HG03139 (cell line): ENCODE measurements at regions not wholly inside any gene's neighbourhood (a gene's known extent, or its start where the extent isn't known, plus 50 kb on each side); places are given as distances from the start of the nearest gene placed in this dataset.

Experiments
- ATAC-seq: cut with Tn5 transposase; IDR thresholded peaks from one replicate; pipeline ENCODE4 v1.9.1; 2021; ENCODE audit not compliant: unreplicated experiment

DNA sequence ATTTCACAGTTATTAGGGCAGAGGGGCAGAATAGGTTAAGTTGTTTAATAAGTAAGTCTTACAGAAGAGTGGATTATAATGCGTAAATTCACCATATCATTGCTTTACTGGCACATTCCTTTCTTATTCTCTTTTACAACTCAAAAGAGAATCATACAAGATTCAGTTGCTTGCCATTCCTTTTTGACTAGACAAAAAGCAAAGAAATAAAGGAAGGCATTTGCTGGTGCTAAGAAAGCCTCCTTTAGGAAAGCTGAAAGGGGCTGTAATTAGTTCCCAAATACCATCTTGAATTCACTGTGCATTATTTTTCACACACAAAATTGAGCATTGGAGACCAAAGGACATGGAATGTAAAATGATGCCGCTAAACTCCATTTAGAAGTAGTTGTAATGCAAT, 499.3 kb downstream of the NXPH1 start:
- ATAC-seq = no peak

DNA sequence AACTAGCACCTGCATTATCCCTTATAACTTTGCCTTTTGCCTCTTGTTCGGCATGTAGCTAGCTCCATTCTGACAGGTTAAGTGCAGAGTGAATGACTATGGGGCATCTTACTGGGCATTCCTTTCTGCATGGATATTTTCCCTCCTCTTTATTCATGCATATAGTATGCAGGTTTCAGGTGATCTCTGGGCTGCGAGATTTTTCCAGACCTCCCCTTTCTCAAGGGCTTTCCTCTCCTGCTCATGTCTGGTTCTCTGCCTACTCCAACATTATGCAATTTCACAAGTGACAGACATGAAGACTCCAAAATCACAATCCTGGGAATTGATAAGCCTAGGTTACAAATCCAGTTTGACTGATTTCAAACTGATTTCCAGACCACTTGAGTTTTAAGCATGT, 503.8 kb downstream of the NXPH1 start:
- ATAC-seq = no peak

DNA sequence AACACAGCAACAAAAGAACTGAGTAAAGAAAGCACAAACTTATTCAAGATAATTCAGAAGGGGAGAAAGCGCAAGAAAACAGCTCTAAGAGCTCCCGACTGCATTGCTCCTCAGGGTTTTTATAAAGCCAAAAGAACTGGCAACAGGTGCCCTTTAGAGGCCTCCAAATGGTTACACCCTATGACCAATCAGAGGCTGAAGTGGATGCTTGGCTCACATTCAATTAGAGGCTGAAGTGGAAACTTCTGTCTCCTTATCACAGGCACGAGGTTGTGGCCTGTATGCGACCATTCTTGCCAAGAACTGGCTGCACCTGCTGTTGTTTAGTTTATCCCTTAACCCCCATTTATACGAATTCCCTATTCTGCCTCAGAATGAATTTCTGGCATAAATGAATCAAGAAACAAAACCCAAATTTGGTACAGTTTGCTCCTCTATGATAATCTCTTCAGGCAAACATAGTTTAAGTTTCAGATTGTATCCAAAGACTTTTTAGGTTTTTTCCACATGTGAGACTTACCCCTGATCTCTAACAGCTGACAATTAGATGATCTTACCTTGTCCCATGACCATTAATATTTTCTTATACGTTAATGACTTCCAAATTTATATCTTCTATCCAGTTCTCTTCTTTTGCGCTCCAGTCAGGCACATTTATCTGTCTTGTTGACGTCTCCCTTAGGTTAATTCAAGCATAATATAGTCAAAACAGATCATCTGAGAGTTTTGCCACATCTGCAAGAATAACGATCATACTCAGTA, 504.8 kb downstream of the NXPH1 start:
- ATAC-seq = no peak

- ATAC-seq = no peak
Observed at GRCh38 chr7:8939446-8939845, 506.0 kb downstream of the NXPH1 start.

GRCh38 chr7:8963722-8964121, 530.3 kb downstream of the NXPH1 start:
- ATAC-seq = no peak

GRCh38 chr7:8965177-8965576, 531.8 kb downstream of the NXPH1 start:
- ATAC-seq = no peak

- ATAC-seq = no peak
Observed at GRCh38 chr7:8973601-8974000, 540.2 kb downstream of the NXPH1 start.

GRCh38 chr7:8975681-8976080, 542.3 kb downstream of the NXPH1 start:
- ATAC-seq = no peak

GRCh38 chr7:8982338-8982992, 549.1 kb downstream of the NXPH1 start:
- no peak for ATAC-seq

DNA sequence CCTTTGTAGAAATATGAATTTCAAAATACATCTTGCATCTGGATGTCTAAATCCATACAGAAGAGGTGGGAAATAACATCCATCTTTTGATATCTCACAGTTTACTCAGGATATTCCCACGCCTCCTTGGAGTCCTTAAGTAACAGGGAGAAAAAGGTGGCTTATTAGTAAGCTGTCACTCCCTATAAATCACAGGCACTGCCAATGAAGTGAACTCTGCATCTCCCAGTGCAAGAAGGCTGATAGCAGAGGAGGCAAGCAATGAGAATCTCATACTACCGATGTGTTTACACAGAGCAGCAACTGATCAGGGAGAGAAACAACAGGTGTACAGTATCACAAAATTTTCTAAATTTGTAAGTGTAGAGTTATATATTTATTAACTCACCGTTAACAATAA, 551.8 kb downstream of the NXPH1 start:
- no peak for ATAC-seq

DNA sequence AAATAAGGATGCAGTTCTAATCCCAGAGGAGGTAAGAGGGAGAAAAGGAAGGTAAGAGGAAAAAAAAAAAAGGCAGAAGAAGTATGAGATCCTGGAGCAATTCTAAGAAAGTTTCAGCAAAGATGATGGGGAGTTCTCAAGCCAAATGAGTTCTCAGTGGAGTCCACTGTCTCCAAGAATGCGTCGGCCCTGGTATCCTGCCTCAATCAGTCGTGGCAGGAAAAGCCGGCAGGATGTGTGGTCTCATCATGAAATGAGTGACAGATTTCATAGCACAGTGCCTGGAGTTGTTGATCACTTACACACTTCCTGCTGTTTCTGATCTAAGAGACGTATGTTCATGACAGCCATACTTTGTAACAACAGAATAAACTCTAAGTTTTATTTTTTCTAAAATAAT, 554.9 kb downstream of the NXPH1 start:
- no peak for ATAC-seq

- ATAC-seq = no peak
Observed at GRCh38 chr7:8991159-8991558, 557.8 kb downstream of the NXPH1 start.

DNA sequence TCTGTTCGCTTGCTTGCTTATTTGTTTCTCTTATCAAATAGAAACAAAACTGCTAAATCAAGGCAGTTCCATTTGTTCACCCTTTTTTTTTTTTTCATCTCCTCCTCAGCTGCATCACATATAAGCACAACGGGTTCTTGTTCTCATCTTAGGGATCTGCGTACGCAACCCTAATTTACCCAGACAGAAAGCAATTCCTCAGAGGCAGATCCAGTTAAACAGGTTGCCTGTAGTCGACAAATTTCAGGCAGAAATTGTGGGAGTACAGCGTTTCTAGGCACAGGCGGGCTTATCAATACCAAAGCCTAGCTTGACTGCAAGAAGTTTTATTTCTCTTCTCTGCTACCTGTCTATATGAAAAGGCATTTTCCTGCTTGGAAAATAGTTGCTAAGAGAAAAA, 565.4 kb downstream of the NXPH1 start:
- no peak for ATAC-seq

GRCh38 chr7:9013940-9014339, 580.5 kb downstream of the NXPH1 start:
- no peak for ATAC-seq

DNA sequence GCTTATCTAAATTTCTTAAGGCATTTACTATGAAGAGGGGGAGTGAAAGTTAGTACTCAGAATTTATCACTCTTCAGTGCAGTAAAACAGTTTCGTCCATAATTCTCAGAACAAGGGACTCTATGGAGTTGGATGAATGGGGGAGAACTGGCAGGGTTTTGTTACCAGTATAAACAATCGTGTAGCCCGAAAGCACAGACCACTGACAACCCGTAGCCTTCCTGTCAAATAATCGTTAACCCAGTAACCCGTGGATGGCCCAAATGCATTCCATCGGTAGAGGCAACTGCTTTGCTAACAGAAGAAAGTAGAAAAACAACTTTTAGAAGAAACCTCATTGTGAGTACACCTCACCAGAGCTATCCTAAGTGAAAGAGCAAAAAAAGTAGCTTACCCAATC, 583.9 kb downstream of the NXPH1 start:
- no peak for ATAC-seq

DNA sequence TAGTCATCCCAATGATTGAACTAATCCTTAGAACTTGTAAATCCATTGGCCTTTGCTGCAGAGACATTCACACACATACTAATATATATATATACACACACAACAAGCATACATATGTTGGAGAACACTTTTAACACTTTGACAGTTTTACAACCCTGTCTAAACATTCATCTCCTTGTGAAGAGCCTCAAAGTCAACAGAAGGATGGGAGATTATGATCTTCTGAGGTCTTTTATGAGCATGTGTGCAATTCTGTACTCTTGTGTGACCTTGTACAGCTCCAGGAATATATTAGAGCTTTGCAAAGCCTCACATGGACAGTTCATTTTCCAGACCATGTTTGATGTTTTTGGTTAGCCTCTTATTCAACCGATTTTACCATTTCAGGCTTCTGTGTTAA, 589.0 kb downstream of the NXPH1 start:
- ATAC-seq = no peak

- no peak for ATAC-seq
Observed at GRCh38 chr7:9023675-9024294, 590.4 kb downstream of the NXPH1 start.

DNA sequence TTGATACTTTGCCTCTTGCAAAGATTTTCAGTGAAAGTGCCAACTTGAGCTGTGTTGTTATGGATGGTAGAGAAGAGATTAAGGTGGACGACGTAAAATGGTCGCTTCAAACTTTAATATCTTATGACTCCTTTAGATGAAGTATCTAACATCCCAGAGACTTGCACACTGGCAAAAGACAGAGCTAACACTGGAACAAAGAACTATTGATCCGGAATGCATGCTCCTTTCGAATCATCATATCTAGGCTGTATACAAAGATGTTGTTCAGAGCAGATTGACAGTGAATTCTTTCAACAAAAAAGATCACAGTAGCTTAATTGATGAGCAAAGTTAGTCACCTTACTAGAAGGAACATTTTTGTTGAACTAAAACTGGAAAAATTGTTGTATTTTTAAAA, 592.7 kb downstream of the NXPH1 start:
- no peak for ATAC-seq

DNA sequence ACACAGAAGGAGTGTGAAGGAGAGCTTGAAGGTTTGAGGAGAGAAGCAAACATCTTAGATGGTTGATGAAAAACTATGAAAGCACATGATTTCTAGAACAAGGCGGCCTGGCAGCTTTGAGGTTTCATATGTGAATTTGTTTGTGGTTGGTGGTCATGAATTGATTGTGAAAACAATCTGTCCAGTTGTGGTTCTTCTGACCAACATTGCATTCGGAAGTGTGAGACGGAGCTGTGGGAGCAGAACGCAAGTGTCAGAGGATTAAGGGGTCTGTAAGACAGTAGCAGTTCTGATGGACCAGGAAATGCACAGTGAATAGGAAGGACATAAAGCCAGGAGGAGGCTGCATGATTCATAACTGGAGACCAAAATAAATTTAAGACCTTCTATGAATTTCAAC, 594.6 kb downstream of the NXPH1 start:
- no peak for ATAC-seq

DNA sequence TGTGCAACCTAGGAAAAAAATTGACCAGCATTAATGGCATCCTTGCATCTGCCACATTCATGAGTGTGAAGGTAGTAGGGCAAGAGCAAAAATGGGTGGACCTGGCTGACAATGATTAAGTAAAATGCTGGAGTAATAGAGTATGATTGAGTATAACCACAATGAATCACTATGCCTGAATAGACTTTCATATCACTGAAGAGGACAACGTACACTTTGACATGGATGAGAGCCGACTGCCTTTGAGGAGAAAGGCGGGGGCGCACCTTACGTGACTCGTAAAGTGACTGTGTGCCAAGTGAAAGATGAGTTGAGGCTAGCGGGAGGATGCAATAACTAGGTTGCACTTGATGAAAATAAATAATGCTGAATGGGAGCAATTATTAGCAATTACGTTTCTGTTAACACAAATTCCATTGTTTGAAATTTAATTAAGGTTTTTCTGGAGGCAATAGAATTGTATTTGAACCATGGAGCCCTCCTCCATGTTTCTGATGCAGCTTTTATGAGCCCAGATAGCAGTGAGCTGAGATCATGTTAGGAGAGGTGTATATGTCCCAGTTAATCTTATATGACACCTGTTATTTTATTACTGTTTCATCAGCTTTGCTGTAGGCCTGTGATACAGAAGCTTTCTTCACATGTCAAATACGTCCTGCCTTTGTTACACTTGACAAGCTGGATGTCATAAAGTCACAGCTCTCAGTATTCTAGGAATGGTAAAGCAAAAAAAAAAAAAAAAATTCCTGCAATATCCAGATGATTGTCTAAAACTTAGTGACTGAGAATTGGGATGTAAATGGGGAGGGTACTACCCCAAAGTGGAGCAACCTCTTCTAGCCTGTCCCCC, 596.5 kb downstream of the NXPH1 start:
- no peak for ATAC-seq

DNA sequence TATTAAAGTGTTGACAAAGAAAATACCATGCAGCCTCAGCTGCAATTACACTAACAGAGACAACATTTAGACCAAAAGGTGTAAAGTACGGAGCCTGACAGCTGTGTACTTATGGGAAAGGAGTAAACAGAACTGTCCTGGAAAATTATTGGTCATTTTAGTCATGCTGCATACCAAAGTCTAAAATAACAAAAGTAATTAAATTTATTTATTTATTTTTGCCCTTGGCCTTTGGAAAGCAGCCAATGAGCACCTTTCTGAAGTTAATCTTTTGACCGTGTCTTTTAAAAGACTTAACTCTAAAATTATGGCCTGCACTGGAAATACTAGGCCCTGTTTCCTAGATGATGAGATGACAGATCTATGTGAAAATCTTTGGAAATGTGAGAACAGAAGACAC, 597.6 kb downstream of the NXPH1 start:
- no peak for ATAC-seq
